Osteoblast (primary cell): ENCODE measurements at regions not wholly inside any gene's neighbourhood (a gene's known extent, or its start where the extent isn't known, plus 50 kb on each side); places are given as distances from the start of the nearest gene placed in this dataset.
"Not testable (repeated sequence)": the region's sequence is repeated elsewhere in the genome, so short reads cannot be mapped to it uniquely, and the experiment has no call there.

ENCODE experiments used
- DNase-seq: peaks from one replicate; pipeline ENCODE4 v3.0.0; 2011; ENCODE audit warnings: low spot score, mixed read lengths; ENCODE audit not compliant: insufficient read length; ENCODE audit errors: missing footprints
- H2AFZ ChIP-seq: 2 replicates; pipeline ENCODE4 v1.6.0; 2011; ENCODE audit warnings: mild to moderate bottlenecking, low read length
- H3K27ac ChIP-seq: 2 replicates; pipeline ENCODE4 v1.5.1; 2011; ENCODE audit warnings: mild to moderate bottlenecking, low read depth, low read length, moderate library complexity
- H3K27me3 ChIP-seq: 2 replicates; pipeline ENCODE4 v1.6.0; 2012; ENCODE audit warnings: mild to moderate bottlenecking, control low read depth, inconsistent platforms, low read length, moderate library complexity; ENCODE audit not compliant: insufficient read depth
- H3K36me3 ChIP-seq: 2 replicates; pipeline ENCODE4 v1.5.1; 2011; ENCODE audit warnings: mild to moderate bottlenecking, low read length, control low read depth, moderate library complexity; ENCODE audit not compliant: insufficient read depth
- H3K4me1 ChIP-seq: 2 replicates; pipeline ENCODE4 v1.5.1; 2011; ENCODE audit warnings: mild to moderate bottlenecking, low read length, control low read depth, moderate library complexity; ENCODE audit not compliant: insufficient read depth
- H3K4me2 ChIP-seq: 2 replicates; pipeline ENCODE4 v1.6.0; 2011; ENCODE audit warnings: mild to moderate bottlenecking, low read length; ENCODE audit not compliant: insufficient read depth
- H3K4me3 ChIP-seq: fragments of 200-600 bp; sonication (generic); 3 replicates; pipeline ENCODE4 v1.5.1; 2012; ENCODE audit warnings: mild to moderate bottlenecking, low read length, inconsistent platforms; ENCODE audit not compliant: insufficient read depth
- H3K79me2 ChIP-seq: 2 replicates; pipeline ENCODE4 v1.6.0; 2012; ENCODE audit warnings: mild to moderate bottlenecking, low read length, control low read depth, inconsistent platforms; ENCODE audit not compliant: insufficient read depth
- H3K9me3 ChIP-seq: 2 replicates; pipeline ENCODE4 v1.5.1; 2011; ENCODE audit warnings: low read depth, low read length, control low read depth
- H4K20me1 ChIP-seq: 2 replicates; pipeline ENCODE4 v1.6.0; 2012; ENCODE audit warnings: mild to moderate bottlenecking, low read length, control low read depth; ENCODE audit not compliant: insufficient read depth
- TF ChIP-seq, protein P1 (sequence below): IDR thresholded peaks from 2 replicates; pipeline ENCODE4 v1.5.1; 2011; ENCODE audit warnings: mild to moderate bottlenecking, low read depth, low read length, moderate library complexity; ENCODE audit errors: extremely low read depth

DNA sequence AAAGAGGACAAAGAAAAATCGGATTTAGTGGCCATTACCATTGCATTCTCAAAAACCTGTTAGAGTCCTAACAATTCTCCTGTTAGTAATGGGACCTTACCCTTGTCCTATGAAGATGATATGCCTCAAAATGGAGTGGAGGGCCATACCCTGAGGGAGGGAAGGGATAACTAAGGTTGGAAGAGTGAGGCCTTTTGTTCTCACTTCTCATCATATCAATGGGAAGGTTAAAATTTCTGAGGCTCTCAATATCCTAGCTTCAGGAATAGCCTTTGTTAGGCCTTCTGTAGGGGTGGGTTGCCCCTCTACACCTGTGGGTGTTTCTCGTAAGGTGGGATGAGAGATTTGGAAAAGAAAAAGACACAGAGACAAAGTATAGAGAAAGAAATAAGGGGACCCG lies 109.4 kb upstream of the SGIP1 start:
- H3K9me3 ChIP-seq, H3K36me3 ChIP-seq, H3K4me3 ChIP-seq, H3K79me2 ChIP-seq, H2AFZ ChIP-seq, H3K4me2 ChIP-seq, H3K27me3 ChIP-seq, DNase-seq, H3K4me1 ChIP-seq, H3K27ac ChIP-seq, H4K20me1 ChIP-seq: not testable (repeated sequence)

DNA sequence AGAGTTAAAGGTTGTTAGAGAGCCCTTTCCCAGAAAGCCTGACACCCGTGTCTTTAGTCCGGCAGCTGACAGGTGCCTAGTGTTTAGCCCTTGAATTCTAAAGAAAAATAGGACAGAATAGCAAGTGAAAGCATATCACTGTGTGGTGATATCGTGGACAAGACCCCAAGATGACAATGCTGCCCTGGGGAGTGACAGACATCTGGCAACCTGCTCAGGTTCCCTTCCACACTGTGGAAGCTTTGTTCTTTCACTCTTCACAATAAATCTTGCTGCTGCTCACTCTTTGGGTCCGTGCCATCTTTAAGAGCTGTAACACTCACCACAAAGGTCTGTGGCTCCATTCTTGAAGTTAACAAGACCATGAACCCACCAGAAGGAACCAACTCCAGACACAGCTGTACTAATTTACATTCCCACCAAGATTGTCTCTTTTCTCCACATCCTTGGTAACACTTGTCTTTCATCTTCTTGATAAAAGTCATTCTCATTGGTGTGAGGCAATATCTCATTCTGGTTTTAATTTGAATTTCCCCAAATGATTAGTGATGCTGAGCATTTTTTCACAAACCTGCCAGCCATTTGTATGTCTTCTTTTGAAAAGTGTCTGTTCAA lies 107.6 kb upstream of the SGIP1 start:
- no peaks in the 10 kb centered on the region for H4K20me1 ChIP-seq
- no peaks in the 10 kb centered on the region for H3K27me3 ChIP-seq
- H3K9me3 ChIP-seq: no peaks in the 10 kb centered on the region
- no peak for DNase-seq
- no peaks in the 10 kb centered on the region for H3K79me2 ChIP-seq
- TF ChIP-seq, protein P1, sequence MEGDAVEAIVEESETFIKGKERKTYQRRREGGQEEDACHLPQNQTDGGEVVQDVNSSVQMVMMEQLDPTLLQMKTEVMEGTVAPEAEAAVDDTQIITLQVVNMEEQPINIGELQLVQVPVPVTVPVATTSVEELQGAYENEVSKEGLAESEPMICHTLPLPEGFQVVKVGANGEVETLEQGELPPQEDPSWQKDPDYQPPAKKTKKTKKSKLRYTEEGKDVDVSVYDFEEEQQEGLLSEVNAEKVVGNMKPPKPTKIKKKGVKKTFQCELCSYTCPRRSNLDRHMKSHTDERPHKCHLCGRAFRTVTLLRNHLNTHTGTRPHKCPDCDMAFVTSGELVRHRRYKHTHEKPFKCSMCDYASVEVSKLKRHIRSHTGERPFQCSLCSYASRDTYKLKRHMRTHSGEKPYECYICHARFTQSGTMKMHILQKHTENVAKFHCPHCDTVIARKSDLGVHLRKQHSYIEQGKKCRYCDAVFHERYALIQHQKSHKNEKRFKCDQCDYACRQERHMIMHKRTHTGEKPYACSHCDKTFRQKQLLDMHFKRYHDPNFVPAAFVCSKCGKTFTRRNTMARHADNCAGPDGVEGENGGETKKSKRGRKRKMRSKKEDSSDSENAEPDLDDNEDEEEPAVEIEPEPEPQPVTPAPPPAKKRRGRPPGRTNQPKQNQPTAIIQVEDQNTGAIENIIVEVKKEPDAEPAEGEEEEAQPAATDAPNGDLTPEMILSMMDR: no peak
- H3K4me3 ChIP-seq: no peak overlapping the region
- H3K27ac ChIP-seq: no peak overlapping the region
- no peaks in the 10 kb centered on the region for H3K36me3 ChIP-seq
- no peaks in the 10 kb centered on the region for H3K4me1 ChIP-seq
- no peak overlapping the region for H3K4me2 ChIP-seq
- H2AFZ ChIP-seq: no peak overlapping the region

- not testable (repeated sequence) for DNase-seq, H2AFZ ChIP-seq, H3K9me3 ChIP-seq, H3K4me1 ChIP-seq, H3K27me3 ChIP-seq, H3K36me3 ChIP-seq, H3K4me3 ChIP-seq, H3K79me2 ChIP-seq, H3K4me2 ChIP-seq, H4K20me1 ChIP-seq, H3K27ac ChIP-seq
Observed at GRCh38 chr1:66430815-66431214, 103.1 kb upstream of the SGIP1 start.

DNA sequence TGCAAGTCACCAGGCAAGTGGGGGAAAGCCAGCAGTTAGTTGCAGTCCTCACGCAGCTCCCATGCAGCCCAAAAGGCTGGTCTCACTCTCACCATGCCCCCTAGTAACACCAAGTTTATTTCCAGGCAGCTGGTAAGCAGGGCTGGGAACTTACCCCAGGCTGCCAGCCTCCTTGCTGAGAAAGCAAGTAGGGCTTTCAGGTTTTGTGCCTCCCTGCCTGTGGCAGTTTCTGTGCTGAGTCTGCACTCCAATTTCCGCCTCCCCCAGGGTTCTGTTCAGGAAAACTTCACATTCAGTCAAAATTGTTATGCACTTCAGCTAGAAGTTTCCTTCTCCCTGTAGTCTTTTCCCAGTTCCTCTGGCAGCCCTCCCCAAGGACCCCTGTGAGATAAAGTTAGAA lies 102.0 kb upstream of the SGIP1 start:
- Histone ChIP-seq H3K36me3 (no peaks in the 10 kb centered on the region), H2AFZ (no peak overlapping the region), H3K27ac (no peak overlapping the region), H3K4me1 (peaks cover 11% of the 10 kb centered on the region), H3K4me2 (no peak overlapping the region), H3K79me2 (no peaks in the 10 kb centered on the region), H3K27me3 (no peaks in the 10 kb centered on the region), H3K9me3 (no peaks in the 10 kb centered on the region), H3K4me3 (no peak overlapping the region), H4K20me1 (no peaks in the 10 kb centered on the region)
- no peak for DNase-seq
- TF ChIP-seq, protein P1: no peak

DNA sequence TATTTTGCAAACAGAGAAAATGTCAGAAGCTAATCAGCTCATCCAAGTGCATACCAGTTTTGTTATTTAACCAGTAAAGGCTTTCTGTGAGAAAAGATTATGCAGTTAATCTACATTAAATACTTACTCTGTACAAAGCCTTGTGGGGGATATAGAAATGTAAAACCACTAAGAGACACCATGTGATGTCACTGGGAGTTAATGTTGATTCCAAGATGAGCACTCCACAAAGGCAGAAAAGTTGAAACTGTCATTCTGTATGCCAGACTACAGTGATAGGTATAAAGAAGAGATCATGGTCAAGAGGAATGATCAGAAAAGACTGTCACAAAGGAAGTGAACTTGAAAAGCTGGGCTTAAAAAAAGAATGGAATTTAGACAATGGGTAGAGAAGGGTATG lies 100.3 kb upstream of the SGIP1 start:
- no peaks in the 10 kb centered on the region for H3K9me3 ChIP-seq
- no peaks in the 10 kb centered on the region for H4K20me1 ChIP-seq
- H3K27ac ChIP-seq: no peak overlapping the region
- no peak overlapping the region for H3K4me2 ChIP-seq
- no peak overlapping the region for H3K4me3 ChIP-seq
- H3K27me3 ChIP-seq: no peaks in the 10 kb centered on the region
- DNase-seq: no peak
- peaks cover 19% of the 10 kb centered on the region for H3K4me1 ChIP-seq
- H3K79me2 ChIP-seq: no peaks in the 10 kb centered on the region
- no peaks in the 10 kb centered on the region for H3K36me3 ChIP-seq
- H2AFZ ChIP-seq: no peak overlapping the region
- TF ChIP-seq, protein P1: no peak
